Parathyroid adenoma (tissue), 2 donors: ENCODE measurements at regions not wholly inside any gene's neighbourhood (a gene's known extent, or its start where the extent isn't known, plus 50 kb on each side); places are given as distances from the start of the nearest gene placed in this dataset.

Experiments used
- H2AFZ ChIP-seq: fragments of 300-600 bp; sonication (generic); one replicate; pipeline ENCODE4 v1.7.0; 2017; ENCODE audit warnings: antibody characterized with exemption, mild to moderate bottlenecking
- H3K27ac ChIP-seq: fragments of 300-600 bp; sonication (generic); one replicate; pipeline ENCODE4 v1.7.0; 2017
- H3K27me3 ChIP-seq: fragments of 300-600 bp; sonication (generic); one replicate; pipeline ENCODE4 v1.7.0; 2017; ENCODE audit warnings: low read length; ENCODE audit not compliant: control insufficient read depth, insufficient read depth
- H3K36me3 ChIP-seq: fragments of 300-600 bp; sonication (generic); one replicate; pipeline ENCODE4 v1.7.0; 2017; ENCODE audit warnings: low read length; ENCODE audit not compliant: control insufficient read depth, insufficient read depth
- H3K4me1 ChIP-seq: fragments of 300-600 bp; sonication (generic); one replicate; pipeline ENCODE4 v1.7.0; 2017; ENCODE audit warnings: control low read depth
- H3K4me2 ChIP-seq: fragments of 300-600 bp; sonication (generic); one replicate; pipeline ENCODE4 v1.7.0; 2017; ENCODE audit warnings: low read length
- H3K4me3 ChIP-seq: fragments of 300-600 bp; sonication (generic); one replicate; pipeline ENCODE4 v1.7.0; 2017; ENCODE audit warnings: low read depth, low read length
- H3K79me2 ChIP-seq: fragments of 300-600 bp; sonication (generic); one replicate; pipeline ENCODE4 v1.7.0; 2017; ENCODE audit warnings: control low read depth
- H3K9ac ChIP-seq: fragments of 300-600 bp; sonication (generic); one replicate; pipeline ENCODE4 v1.7.0; 2017; ENCODE audit warnings: mild to moderate bottlenecking
- H3K9me3 ChIP-seq: fragments of 300-600 bp; sonication (generic); one replicate; pipeline ENCODE4 v1.7.0; 2017; ENCODE audit warnings: low read length; ENCODE audit not compliant: control insufficient read depth
- TF ChIP-seq, protein P1 (sequence below): fragments of 300-600 bp; sonication (generic); IDR thresholded peaks from one replicate; pipeline ENCODE4 v1.7.0; 2017; ENCODE audit warnings: antibody characterized with exemption, mild to moderate bottlenecking
- donor health status: primary hyperparathyroidism.

DNA sequence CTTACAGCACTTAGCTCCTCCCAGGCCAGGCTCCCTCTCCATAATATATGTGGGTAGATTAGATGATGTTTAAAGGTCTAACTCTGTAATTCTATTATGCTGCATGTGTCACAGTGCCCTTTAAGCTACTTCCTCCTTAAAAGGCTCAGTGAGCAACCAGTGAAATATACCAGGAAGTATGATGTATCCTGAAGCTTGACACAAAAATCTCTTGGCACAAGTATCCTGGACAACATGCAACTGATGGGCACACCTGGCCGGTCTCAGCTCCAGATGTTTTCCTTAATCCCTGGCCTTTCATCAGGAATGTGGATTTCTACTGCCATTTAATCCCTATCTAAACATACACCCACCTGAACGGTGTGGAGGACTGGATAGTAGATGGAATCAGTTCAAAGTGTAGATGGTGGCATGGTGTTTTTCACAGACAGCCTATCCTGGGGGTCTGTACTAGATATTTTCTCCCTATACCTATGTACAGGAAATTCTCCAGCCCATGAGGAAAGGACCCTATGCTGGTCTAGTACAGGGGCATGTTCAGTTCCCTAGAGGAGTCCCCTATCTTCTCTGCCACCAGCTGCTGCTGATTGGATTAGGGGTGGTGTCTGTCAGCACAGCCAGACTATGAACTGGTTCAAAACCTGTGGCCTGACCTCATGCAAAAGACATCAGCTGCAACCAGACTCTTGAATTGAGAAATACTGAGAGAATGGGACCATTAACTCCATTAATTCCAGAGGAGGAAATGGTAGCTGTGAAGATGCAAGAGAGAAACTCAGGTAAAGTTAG lies 59.4 kb upstream of the CITED2 start:
- no peak overlapping the region for H3K9ac ChIP-seq
- peak overlapping the region; percentile 6 for H3K27ac ChIP-seq
- H3K4me3 ChIP-seq: no peak overlapping the region
- H3K27me3 ChIP-seq: no peaks in the 10 kb centered on the region
- H3K79me2 ChIP-seq: peaks cover 5% of the 10 kb centered on the region
- no peaks in the 10 kb centered on the region for H3K36me3 ChIP-seq
- H3K4me1 ChIP-seq: peaks cover 22% of the 10 kb centered on the region
- H2AFZ ChIP-seq: no peak overlapping the region
- no peaks in the 10 kb centered on the region for H3K9me3 ChIP-seq
- H3K4me2 ChIP-seq: no peak overlapping the region
- TF ChIP-seq, protein P1, sequence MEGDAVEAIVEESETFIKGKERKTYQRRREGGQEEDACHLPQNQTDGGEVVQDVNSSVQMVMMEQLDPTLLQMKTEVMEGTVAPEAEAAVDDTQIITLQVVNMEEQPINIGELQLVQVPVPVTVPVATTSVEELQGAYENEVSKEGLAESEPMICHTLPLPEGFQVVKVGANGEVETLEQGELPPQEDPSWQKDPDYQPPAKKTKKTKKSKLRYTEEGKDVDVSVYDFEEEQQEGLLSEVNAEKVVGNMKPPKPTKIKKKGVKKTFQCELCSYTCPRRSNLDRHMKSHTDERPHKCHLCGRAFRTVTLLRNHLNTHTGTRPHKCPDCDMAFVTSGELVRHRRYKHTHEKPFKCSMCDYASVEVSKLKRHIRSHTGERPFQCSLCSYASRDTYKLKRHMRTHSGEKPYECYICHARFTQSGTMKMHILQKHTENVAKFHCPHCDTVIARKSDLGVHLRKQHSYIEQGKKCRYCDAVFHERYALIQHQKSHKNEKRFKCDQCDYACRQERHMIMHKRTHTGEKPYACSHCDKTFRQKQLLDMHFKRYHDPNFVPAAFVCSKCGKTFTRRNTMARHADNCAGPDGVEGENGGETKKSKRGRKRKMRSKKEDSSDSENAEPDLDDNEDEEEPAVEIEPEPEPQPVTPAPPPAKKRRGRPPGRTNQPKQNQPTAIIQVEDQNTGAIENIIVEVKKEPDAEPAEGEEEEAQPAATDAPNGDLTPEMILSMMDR: no peak

DNA sequence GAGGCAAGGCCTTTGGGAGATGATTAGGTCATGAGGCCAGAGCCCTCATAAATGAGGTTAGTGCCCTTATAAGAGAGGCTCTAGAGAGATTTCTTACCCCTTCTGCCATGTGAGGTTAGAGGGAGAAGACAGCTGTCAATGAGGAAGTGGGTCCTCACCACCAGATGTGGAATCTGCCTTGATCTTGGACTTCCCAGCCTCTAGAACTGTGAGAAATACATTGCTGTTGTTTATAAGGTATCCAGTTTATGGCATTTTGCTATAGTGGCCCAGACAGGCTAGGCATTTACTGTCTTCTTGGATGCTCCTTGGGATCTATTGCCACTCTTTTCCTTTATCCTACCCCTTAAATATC lies 57.1 kb upstream of the CITED2 start:
- TF ChIP-seq, protein P1: no peak
- H3K27ac ChIP-seq: no peak overlapping the region
- H3K4me2 ChIP-seq: no peak overlapping the region
- no peaks in the 10 kb centered on the region for H3K79me2 ChIP-seq
- H3K4me1 ChIP-seq: peaks cover 29% of the 10 kb centered on the region
- H3K27me3 ChIP-seq: no peaks in the 10 kb centered on the region
- H3K9me3 ChIP-seq: no peaks in the 10 kb centered on the region
- no peak overlapping the region for H3K4me3 ChIP-seq
- no peak overlapping the region for H2AFZ ChIP-seq
- no peaks in the 10 kb centered on the region for H3K36me3 ChIP-seq
- H3K9ac ChIP-seq: no peak overlapping the region

DNA sequence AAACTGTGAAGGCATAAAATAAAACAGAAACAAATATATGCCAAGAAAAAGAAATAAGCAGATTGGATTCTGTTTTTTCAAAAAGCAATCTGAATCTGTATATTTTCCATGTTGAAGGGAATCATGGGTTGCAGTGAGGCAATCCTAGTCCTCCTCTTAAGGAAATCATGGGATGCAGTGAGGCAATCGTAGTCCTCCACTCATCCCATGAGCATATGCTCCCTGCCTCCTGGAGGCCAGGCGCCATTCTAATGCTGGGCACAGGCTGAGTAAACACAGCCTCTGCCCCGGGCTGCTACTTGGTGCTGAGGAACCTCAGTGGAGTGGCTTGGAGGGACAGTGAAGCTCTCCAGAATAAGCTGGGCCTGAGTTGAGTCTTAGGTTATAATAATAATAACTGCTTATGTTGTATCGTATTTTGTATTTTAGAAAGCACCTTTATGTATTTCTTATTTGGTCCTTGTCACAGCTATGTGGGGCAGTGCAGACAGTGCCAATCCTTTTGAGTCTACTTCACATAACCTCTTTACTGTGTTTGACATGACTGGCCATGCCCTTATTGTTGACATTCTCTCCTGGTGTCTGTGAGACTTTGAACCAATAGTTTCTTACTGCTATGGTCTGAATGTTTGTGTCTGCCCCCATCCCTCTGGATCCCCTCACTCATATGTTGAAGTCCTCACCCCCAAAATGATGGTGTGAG lies 56.6 kb upstream of the CITED2 start:
- H3K4me1 ChIP-seq: peaks cover 31% of the 10 kb centered on the region
- TF ChIP-seq, protein P1: no peak

DNA sequence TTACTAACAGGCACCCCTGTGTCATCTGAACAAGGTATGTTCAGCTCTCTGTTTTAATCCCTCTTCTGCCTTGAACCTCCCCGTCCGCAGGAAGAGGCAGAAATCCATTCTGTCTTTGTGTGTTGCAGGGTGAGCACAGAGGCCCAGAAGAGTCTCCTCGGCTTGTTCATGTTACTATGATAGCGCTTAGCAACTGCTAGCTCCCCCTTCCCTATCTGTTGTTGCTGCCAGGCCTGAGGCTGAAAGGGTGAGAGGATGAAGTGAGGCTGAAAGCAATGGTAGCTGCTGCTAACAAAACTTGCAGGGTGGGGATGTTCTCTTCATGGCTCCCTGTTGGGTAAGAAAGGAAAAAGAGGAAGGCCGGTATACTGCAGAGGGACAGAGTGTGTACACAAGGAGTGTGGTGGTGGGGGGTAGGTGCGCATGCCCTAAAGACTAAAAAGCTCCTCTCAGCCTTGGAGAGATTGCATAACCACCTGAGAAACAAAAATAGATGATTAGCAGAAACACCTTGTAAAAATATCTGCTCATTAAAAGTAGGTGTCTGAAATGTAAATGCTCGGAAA lies 55.2 kb upstream of the CITED2 start:
- peak overlapping the region; percentile 73 for H2AFZ ChIP-seq
- H3K79me2 ChIP-seq: no peaks in the 10 kb centered on the region
- TF ChIP-seq, protein P1: no peak
- peak overlapping the region; percentile 34 for H3K4me2 ChIP-seq
- H3K36me3 ChIP-seq: no peaks in the 10 kb centered on the region
- no peaks in the 10 kb centered on the region for H3K9me3 ChIP-seq
- H3K4me1 ChIP-seq: peaks cover 37% of the 10 kb centered on the region
- no peak overlapping the region for H3K9ac ChIP-seq
- peak overlapping the region; percentile 87 for H3K27ac ChIP-seq
- peak overlapping the region; percentile 23 for H3K4me3 ChIP-seq
- no peaks in the 10 kb centered on the region for H3K27me3 ChIP-seq

More for the DNA sequence above, 56.6 kb upstream of the CITED2 start:
- Histone ChIP-seq H2AFZ (no peak overlapping the region), H3K4me3 (no peak overlapping the region), H3K27me3 (no peaks in the 10 kb centered on the region), H3K27ac (no peak overlapping the region), H3K79me2 (no peaks in the 10 kb centered on the region), H3K9me3 (no peaks in the 10 kb centered on the region), H3K4me2 (no peak overlapping the region), H3K36me3 (no peaks in the 10 kb centered on the region), H3K9ac (no peak overlapping the region)
